SK-N-MC (cell line): ENCODE measurements at regions not wholly inside any gene's neighbourhood (a gene's known extent, or its start where the extent isn't known, plus 50 kb on each side); places are given as distances from the start of the nearest gene placed in this dataset.

ENCODE experiments used
- DNase-seq: peaks from one replicate; pipeline ENCODE4 v3.0.0-alpha.2; 2011; ENCODE audit warnings: low read depth, low spot score
- H3K27ac ChIP-seq: fragments of 200-600 bp; sonication (generic); 2 replicates; pipeline ENCODE4 v1.5.1; 2016; ENCODE audit warnings: mixed run types
- H3K36me3 ChIP-seq: fragments of 200-600 bp; sonication (generic); 2 replicates; pipeline ENCODE4 v1.6.1; 2017; ENCODE audit warnings: antibody characterized with exemption, low read length, mixed read lengths; ENCODE audit not compliant: insufficient read depth
- H3K4me3 ChIP-seq: fragments of 200-600 bp; sonication (generic); 2 replicates; pipeline ENCODE4 v1.5.1; 2016
- H3K9ac ChIP-seq: fragments of 200-600 bp; sonication (generic); 2 replicates; pipeline ENCODE4 v1.8.0; 2017; ENCODE audit warnings: mixed run types, mixed read lengths; ENCODE audit not compliant: insufficient read length
- H3K9me3 ChIP-seq: fragments of 200-600 bp; sonication (generic); 2 replicates; pipeline ENCODE4 v1.6.1; 2017; ENCODE audit warnings: low read depth, mild to moderate bottlenecking, antibody characterized with exemption, low read length, moderate library complexity, mixed read lengths
- EZH2 ChIP-seq: fragments of 200-600 bp; sonication (generic); IDR thresholded peaks from one replicate; pipeline ENCODE4 v1.6.1; 2017; ENCODE audit warnings: antibody characterized with exemption
- FOXP2 ChIP-seq: optimal IDR thresholded peaks from 2 replicates; pipeline ENCODE3; 2011; ENCODE audit warnings: mild to moderate bottlenecking, moderate library complexity; ENCODE audit not compliant: insufficient read depth; ENCODE audit errors: extremely low read length, control extremely low read depth
- POLR2AphosphoS5 ChIP-seq: IDR thresholded peaks from 2 replicates; pipeline ENCODE4 v1.6.1; 2012; ENCODE audit warnings: mild to moderate bottlenecking, low read depth, low read length, borderline replicate concordance

DNA sequence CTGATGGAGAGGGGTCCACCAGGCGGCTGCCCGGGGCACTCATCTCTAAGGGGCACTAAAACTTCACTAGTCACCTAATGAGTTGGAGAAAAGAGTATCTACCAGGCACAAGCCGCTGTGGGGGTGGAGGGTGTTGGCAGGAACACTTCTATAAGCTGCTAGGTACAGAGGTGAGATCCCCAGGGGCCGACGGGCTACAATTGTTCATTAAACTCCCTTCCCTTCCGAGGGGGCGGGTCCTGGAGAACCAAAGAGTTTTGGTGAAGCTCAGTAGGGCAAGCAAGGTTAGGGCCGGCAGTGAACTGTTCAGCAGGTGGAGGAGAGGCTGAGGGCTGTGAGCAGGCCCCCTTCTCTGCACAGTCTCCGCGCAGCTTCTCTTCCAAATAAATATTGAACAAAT is 78.7 kb upstream of the ARAP3 start:
- no peak for DNase-seq
- Histone ChIP-seq H3K27ac (no peak overlapping the region), H3K36me3 (no peaks in the 10 kb centered on the region), H3K9ac (no peak overlapping the region), H3K4me3 (no peak overlapping the region), H3K9me3 (no peaks in the 10 kb centered on the region)
- TF ChIP-seq EZH2 (no peak), FOXP2 (no peak), POLR2AphosphoS5 (no peak)

DNA sequence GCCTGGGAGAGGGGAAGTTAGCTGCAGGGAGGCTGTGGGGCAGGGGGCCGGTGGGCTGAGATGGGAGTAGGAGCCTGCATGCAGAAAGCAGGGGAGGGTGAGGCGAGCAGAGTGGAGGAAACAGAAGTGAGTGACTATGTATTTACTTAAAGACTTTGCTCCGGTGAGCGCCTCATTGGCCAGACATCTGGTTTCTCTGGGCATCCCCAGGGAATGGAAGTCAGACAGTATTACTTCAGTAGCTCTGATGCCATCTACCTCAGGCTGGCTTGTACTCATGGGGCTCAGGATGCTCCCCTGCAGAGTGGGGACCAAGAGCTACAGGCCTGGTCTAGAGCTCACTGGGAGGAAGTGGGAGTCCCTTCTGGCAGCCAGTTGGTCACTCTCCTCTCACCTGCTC is 78.2 kb upstream of the ARAP3 start:
- no peak overlapping the region for H3K27ac ChIP-seq
- no peak for DNase-seq
- TF ChIP-seq POLR2AphosphoS5 (no peak), FOXP2 (no peak), EZH2 (no peak)
- H3K4me3 ChIP-seq: no peak overlapping the region
- H3K9me3 ChIP-seq: no peaks in the 10 kb centered on the region
- H3K9ac ChIP-seq: no peak overlapping the region
- no peaks in the 10 kb centered on the region for H3K36me3 ChIP-seq

DNA sequence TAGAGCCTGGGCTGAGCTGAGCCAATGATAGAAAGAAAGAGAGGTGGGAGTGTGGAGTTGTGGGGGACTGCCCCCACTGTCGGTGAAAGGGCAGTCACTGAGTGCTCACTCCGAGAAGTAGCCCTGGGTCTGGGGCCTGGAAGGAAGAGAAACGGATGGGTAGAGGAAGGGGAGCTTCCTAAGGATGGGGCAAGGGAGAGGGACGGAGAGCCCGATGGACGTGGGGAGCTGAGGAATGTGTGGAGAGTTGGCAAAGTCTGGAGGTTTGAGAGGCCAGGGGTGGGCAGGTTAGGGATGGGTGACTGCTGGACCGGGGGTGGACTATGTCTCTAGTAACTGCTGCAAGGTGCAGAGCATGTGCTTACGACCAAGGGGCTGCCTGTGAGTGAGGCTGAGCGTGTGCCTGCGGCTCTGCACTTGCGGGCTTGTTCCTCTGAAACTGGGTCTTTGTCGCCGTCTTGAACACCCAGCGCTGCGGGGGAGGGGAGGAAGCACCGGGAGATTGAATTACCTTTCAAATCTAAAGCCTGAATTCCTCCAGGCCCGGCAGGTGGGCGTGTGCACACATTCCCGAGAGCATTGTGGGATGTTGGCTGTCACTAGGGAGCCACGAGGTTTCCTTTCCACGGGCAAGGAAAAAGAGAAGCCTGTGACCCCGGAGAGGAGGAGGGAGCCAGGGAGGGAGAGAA is 76.4 kb upstream of the ARAP3 start:
- TF ChIP-seq FOXP2: no peak
- TF ChIP-seq POLR2AphosphoS5: no peak
- TF ChIP-seq EZH2: no peak
- Histone ChIP-seq H3K9me3 (no peaks in the 10 kb centered on the region), H3K4me3 (no peak overlapping the region), H3K27ac (no peak overlapping the region), H3K9ac (no peak overlapping the region), H3K36me3 (no peaks in the 10 kb centered on the region)
- DNase-seq: no peak

DNA sequence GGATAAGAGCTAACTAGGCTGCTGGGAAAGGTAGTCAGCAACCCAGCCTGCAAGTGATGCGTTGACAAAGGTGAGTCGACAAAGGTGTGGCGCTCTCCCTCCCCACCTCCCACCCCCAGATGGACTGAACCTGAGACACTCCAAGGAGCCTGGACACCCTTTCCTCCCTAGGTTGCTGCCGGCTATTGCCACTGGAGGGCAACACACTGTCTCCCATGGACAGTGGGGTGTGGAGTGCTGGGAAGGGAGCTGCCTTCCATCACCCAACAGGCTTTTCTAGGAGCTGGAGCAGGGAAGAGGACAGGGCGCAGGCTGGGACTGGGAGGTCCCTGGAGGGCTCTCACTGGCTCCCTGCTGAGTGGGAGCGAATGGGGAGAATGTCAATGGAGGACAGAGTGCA is 75.4 kb upstream of the ARAP3 start:
- TF ChIP-seq EZH2: no peak
- TF ChIP-seq FOXP2: no peak
- no peak for TF ChIP-seq POLR2AphosphoS5
- no peak overlapping the region for H3K4me3 ChIP-seq
- no peak overlapping the region for H3K9ac ChIP-seq

DNA sequence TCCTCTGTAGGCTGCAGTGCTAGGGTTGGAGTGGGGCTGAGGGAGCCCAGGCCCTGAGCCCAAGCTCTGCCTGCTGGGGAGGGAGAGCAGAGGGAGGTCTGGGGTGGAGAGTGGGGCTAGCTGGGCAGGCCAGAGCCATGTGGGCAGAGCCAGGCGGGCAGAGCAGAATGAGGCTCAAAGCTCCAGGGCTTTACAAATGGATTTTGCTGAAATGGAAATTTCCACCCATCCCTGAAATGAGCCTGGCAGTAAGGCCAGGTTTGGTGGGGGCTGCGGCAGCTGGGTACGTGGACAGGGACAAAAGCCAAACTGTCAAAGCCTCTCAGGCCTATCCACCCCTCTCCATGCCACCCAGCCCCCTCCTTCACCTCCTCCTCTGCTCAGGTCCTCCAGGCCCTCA is 74.2 kb upstream of the ARAP3 start:
- Histone ChIP-seq H3K4me3 (no peak overlapping the region), H3K9me3 (no peaks in the 10 kb centered on the region), H3K9ac (no peak overlapping the region), H3K36me3 (no peaks in the 10 kb centered on the region), H3K27ac (no peak overlapping the region)
- TF ChIP-seq FOXP2 (no peak), POLR2AphosphoS5 (no peak), EZH2 (no peak)
- no peak for DNase-seq

More for the DNA sequence above, 75.4 kb upstream of the ARAP3 start:
- DNase-seq: no peak
- no peak overlapping the region for H3K27ac ChIP-seq
- H3K36me3 ChIP-seq: no peaks in the 10 kb centered on the region
- H3K9me3 ChIP-seq: no peaks in the 10 kb centered on the region

DNA sequence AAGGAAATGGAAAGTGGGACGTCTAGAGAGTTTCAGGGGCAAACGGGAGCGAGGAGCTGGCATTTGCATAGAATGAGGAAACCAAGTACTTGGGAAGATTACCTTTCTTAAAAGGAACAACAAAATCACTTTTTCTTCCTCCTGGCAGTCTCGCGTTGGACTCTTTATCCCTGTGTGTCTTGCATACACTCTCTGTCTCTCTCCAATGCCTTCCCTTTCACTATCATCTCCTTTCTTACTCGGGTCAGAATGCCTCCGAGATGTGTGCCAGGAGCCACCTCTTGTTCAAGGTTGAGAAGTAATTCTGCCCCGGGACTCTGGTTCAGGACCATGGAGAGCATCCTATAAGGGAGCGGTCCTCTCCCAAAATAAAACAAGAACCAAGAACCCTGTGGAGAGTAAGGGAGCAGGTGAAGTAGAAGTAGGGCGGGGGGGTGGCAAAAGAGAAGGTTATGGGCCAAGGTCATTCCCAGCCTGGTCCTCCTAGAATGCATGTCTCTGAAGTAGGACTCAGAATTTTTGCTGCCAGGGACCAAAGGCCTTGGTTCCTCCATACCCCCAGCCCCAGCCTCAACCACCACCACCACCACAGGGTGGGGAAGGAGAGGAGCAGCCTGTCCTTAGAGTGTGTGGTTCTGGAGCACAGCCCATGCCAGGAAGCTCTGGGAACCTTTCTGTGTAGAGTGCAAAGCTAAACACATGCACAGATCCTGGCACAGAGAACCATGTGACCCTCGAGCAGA is 72.1 kb upstream of the ARAP3 start:
- H3K9ac ChIP-seq: no peak overlapping the region
- H3K4me3 ChIP-seq: no peak overlapping the region
- TF ChIP-seq EZH2 (no peak), FOXP2 (no peak), POLR2AphosphoS5 (no peak)
- H3K9me3 ChIP-seq: no peaks in the 10 kb centered on the region
- no peaks in the 10 kb centered on the region for H3K36me3 ChIP-seq
- no peak overlapping the region for H3K27ac ChIP-seq
- no peak for DNase-seq

DNA sequence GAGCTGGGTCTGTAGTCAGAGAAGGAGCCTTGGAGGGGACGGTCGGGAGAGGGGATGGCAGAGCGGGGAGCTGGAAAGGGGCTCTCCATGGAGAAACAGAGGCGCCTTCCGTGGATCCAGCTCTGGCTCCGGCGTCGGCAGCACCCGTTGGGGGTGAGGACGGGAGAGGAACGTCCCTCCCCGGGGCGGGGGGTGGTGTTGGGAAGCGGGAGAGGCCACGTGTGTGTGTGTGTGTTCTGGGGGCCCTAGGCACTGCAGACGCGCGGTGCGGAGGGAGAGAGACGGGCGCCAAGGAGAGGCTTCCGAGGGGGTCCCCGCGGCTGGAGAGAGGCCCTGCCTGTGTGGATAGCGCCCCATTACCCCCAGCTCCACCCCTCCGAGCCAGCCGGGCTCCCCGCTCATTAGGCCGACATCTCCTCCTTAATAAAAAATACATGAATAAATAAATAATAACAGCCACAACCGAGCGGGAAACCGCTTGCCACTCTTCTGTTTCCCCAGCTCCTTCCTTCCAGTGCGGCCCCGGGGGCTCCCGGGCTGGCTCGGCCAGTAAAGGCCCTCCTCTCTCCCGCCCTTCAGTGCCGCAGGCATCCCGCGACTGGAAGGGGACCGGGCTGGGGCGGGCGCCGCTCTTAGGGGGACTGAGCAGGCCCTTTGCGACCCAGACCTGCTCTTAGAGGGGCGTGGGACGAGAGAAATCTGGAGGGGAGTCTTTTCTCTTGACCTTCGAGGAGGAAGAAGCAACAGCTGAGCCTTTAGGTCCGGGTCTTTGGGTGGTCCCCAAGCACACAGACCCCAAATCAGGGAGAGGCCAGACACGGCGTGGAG is 71.3 kb upstream of the ARAP3 start:
- TF ChIP-seq POLR2AphosphoS5 (no peak), FOXP2 (no peak), EZH2 (no peak)
- no peak for DNase-seq
- no peaks in the 10 kb centered on the region for H3K36me3 ChIP-seq
- no peak overlapping the region for H3K4me3 ChIP-seq
- H3K9ac ChIP-seq: no peak overlapping the region
- H3K9me3 ChIP-seq: no peaks in the 10 kb centered on the region
- no peak overlapping the region for H3K27ac ChIP-seq

DNA sequence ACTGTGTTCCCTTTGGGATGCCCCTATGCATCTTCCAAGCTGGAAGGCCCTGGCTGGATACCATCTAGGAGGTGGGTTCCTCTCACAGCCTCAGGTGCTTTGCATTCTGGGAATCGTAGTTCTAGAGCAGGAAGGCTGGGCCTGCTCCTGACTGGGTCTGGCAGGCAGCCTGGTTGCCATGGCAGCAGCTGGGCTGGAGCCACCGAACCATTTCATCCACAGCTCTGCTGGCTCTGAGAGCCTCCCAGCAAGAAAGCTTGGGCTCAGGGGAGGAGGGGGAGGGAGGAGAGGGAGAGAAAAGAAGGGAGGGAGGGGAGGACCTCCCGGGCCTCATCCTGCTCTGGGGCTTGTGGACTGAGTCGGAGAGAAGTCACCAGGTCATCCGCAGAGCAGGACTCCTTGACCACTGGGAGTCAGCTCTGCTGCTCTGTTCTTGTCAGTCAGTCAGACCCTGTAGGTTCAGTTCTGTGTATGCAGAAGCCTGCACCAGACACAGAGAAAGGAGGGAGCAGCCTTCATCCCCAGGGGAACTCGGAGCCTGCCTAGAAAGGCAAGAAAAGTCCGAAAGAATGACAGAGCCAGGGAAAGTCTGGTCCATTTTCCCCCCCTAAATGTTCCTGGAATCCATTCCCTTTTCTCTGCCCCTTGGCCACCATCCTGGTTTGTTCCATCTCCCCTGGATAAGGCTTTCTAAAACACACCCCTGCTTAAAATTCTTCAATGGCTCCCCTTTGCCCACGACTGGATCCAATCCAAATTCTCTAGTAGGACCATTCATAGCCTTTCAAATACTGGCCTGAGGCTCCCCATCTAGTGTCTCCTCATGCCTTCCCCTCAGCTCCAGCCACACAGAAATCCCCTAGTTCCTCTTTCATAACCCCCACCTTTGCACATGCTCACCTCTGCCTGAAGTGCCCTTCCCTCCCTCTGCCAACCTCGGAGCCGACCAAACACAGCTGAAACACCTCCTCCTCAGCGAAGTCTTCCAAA is 65.4 kb upstream of the ARAP3 start:
- no peak for DNase-seq
- Histone ChIP-seq H3K9ac (no peak overlapping the region), H3K4me3 (no peak overlapping the region), H3K27ac (no peak overlapping the region), H3K36me3 (no peaks in the 10 kb centered on the region), H3K9me3 (no peaks in the 10 kb centered on the region)
- no peak for TF ChIP-seq POLR2AphosphoS5
- no peak for TF ChIP-seq FOXP2
- no peak for TF ChIP-seq EZH2
